ENCODE measurements at regions not wholly inside any gene's neighbourhood (a gene's known extent, or its start where the extent isn't known, plus 50 kb on each side); places are given as distances from the start of the nearest gene placed in this dataset.

DNA sequence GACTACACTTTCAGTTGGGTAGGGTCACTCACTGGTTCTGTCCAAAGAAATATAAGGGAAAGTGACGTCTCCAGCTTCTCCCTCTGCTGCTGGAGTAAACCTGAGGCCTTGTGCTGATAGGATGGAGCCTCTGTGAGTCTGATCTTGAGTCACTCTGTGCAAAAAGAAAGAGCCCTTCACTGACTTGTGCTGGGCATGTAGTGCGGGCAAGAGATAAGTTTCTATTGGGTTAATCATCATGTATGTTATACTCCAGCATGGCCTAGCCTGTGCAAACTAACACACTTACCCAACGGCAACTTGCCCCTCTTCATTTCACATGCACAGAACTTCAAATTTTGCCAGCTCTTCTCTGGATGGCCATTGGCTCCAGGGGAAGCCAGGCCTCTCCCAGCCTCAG, 118.5 kb upstream of the LMO4 start:
- ChIA-PET POLR2A (ENCODE audit: partially characterized antibody) (no interaction called here), CTCF (ENCODE audit: partially characterized antibody) (interaction anchor here (1.1 kb wide), 1 partner anchor 37 kb away, joined by 3 read pairs; no protein-coding TSS in a partner anchor)
- WGBS, 2 experiments (ENCODE audit: extremely low coverage in 1 of 2, insufficient coverage in 1 of 2, insufficient read length in 1 of 2, insufficient replicate concordance in 2 of 2, low coverage in 1 of 2, low lambda C conversion rate in 2 of 2, missing lambda C conversion rate in 1 of 2), result 83% methylated on average over 3 of the region's 3 CpGs; no CpG with 5 or more reads in 1 of the 2 experiments
- Histone ChIP-seq H2BK120ac (replicated peaks; ENCODE audit: low read depth, low read length) (no peak overlapping the region), H3K56ac (replicated peaks; ENCODE audit: insufficient read length, low read depth, low read length) (no peak overlapping the region), H3K9me3 (ENCODE audit: insufficient read depth in 2 of 2, low read depth in 1 of 2, low read length in 1 of 2) (peaks cover 0 to 1% of the 10 kb centered on the region in 2 experiments; a peak in 1 of 4 replicates), H3K9ac (replicated peaks in 1 of 4; ENCODE audit: extremely low read depth in 1 of 4, low read depth in 3 of 4, low read length in 3 of 4) (no peak overlapping the region), H4K8ac (ENCODE audit: extremely low read depth, insufficient read depth, low read length) (no peak overlapping the region), H2BK5ac (ENCODE audit: low read depth, low read length) (no peak overlapping the region), H3K4me3 (ENCODE audit: extremely low read depth in 1 of 4, insufficient read depth in 2 of 4, low read depth in 3 of 4, low read length in 4 of 4) (no peak overlapping the region), H3K23ac (ENCODE audit: insufficient read length) (no peak overlapping the region), H3K4me2 (ENCODE audit: insufficient read depth in 1 of 2, low read depth in 2 of 2, low read length in 2 of 2) (no peak overlapping the region), H3K23me2 (ENCODE audit: low read depth, low read length) (no peaks in the 10 kb centered on the region), H2BK12ac (ENCODE audit: low read depth, low read length) (no peak overlapping the region), H4K91ac (replicated peaks; ENCODE audit: insufficient read length, low read length) (no peak overlapping the region), H4K5ac (ENCODE audit: insufficient read length, low read depth, low read length) (no peak overlapping the region), H3K14ac (ENCODE audit: insufficient read length) (no peak overlapping the region), H3K79me2 (ENCODE audit: control insufficient read depth in 1 of 2, insufficient read depth in 2 of 2, low read length in 2 of 2) (no peaks in the 10 kb centered on the region), H3K4me1 (replicated peaks in 1 of 4; ENCODE audit: control insufficient read depth in 3 of 4, insufficient read depth in 4 of 4, low read length in 3 of 4) (no peaks in the 10 kb centered on the region), H3K36me3 (ENCODE audit: control insufficient read depth in 2 of 4, insufficient read depth in 4 of 4, low read length in 3 of 4) (no peaks in the 10 kb centered on the region; a peak in 1 of 8 replicates), H4K20me1 (replicated peaks in 1 of 2; ENCODE audit: control insufficient read depth in 1 of 2, insufficient read depth in 2 of 2, low read length in 2 of 2) (no peaks in the 10 kb centered on the region), H3K27me3 (replicated peaks in 1 of 4; ENCODE audit: control insufficient read depth in 3 of 4, extremely low read depth in 1 of 4, insufficient read depth in 3 of 4, low read length in 3 of 4) (no peaks in the 10 kb centered on the region), H2AK5ac (ENCODE audit: low read depth, low read length) (no peak overlapping the region), H2AFZ (ENCODE audit: low read length) (no peak overlapping the region), H3K18ac (ENCODE audit: extremely low read depth, low read length) (no peak overlapping the region), H2BK15ac (ENCODE audit: low read length) (no peak overlapping the region), H2BK20ac (ENCODE audit: low read length) (no peak overlapping the region), H3K27ac (ENCODE audit: low read depth, low read length) (no peak overlapping the region), H3K79me1 (ENCODE audit: low read depth, low read length) (no peaks in the 10 kb centered on the region), H3K4ac (replicated peaks; ENCODE audit: insufficient read length, low read depth, low read length) (no peak overlapping the region)
- no peak for DNase-seq (ENCODE audit: low read depth in 1 of 2, low spot score in 2 of 2)
- no peak for FAIRE-seq
- TF ChIP-seq GABPA (IDR thresholded peaks at IDR 0.05; ENCODE audit: borderline replicate concordance, insufficient read depth, low read length), result no peak
- no peak for TF ChIP-seq CREB1 (IDR thresholded peaks at IDR 0.05)
- TF ChIP-seq CTBP2 (IDR thresholded peaks at IDR 0.05; ENCODE audit: borderline replicate concordance, insufficient read depth, insufficient read length, low read length), result no peak
- TF ChIP-seq CHD1 (IDR thresholded peaks at IDR 0.05; ENCODE audit: low read depth, low read length), result no peak
- TF ChIP-seq NRF1 (IDR thresholded peaks at IDR 0.05; ENCODE audit: low read depth, low read length), result no peak
- TF ChIP-seq BACH1 (IDR thresholded peaks at IDR 0.05; ENCODE audit: low read length), result no peak
- no peak for TF ChIP-seq SUZ12 (IDR thresholded peaks at IDR 0.05; ENCODE audit: low read length)
- no peak for TF ChIP-seq TCF12 (IDR thresholded peaks at IDR 0.05; ENCODE audit: low read depth, low read length)
- TF ChIP-seq, protein P1, sequence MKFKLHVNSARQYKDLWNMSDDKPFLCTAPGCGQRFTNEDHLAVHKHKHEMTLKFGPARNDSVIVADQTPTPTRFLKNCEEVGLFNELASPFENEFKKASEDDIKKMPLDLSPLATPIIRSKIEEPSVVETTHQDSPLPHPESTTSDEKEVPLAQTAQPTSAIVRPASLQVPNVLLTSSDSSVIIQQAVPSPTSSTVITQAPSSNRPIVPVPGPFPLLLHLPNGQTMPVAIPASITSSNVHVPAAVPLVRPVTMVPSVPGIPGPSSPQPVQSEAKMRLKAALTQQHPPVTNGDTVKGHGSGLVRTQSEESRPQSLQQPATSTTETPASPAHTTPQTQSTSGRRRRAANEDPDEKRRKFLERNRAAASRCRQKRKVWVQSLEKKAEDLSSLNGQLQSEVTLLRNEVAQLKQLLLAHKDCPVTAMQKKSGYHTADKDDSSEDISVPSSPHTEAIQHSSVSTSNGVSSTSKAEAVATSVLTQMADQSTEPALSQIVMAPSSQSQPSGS (IDR thresholded peaks at IDR 0.05; ENCODE audit: low read length), result no peak
- no peak for TF ChIP-seq SP1 (IDR thresholded peaks at IDR 0.05; ENCODE audit: low read depth, low read length)
- TF ChIP-seq TEAD4 (IDR thresholded peaks at IDR 0.05; ENCODE audit: low read depth, low read length), result no peak
- no peak for TF ChIP-seq RFX5 (IDR thresholded peaks at IDR 0.05; ENCODE audit: borderline replicate concordance, low read depth, low read length)
- no peak for TF ChIP-seq CBX8 (IDR thresholded peaks at IDR 0.05; ENCODE audit: borderline replicate concordance, low read depth, low read length)
- TF ChIP-seq NANOG (IDR thresholded peaks at IDR 0.05; ENCODE audit: insufficient read depth, low read depth, low read length, poor library complexity, severe bottlenecking), result no peak
